ENCODE measurements at regions not wholly inside any gene's neighbourhood (a gene's known extent, or its start where the extent isn't known, plus 50 kb on each side); places are given as distances from the start of the nearest gene placed in this dataset.

- no peaks in the 10 kb centered on the region for H3K4me1 ChIP-seq (ENCODE audit: insufficient read depth, low read length)
- no peak overlapping the region for H3K4me3 ChIP-seq (ENCODE audit: insufficient read depth, low read length)
- no peaks in the 10 kb centered on the region for H3K36me3 ChIP-seq (ENCODE audit: insufficient read depth, low read length)
- H3K79me2 ChIP-seq (ENCODE audit: insufficient read depth, low read length), result no peaks in the 10 kb centered on the region
- H3K27me3 ChIP-seq (ENCODE audit: insufficient read depth, low read length), result no peaks in the 10 kb centered on the region
- no peak overlapping the region for H3K27ac ChIP-seq (ENCODE audit: low read depth, low read length)
- TF ChIP-seq, protein P1, sequence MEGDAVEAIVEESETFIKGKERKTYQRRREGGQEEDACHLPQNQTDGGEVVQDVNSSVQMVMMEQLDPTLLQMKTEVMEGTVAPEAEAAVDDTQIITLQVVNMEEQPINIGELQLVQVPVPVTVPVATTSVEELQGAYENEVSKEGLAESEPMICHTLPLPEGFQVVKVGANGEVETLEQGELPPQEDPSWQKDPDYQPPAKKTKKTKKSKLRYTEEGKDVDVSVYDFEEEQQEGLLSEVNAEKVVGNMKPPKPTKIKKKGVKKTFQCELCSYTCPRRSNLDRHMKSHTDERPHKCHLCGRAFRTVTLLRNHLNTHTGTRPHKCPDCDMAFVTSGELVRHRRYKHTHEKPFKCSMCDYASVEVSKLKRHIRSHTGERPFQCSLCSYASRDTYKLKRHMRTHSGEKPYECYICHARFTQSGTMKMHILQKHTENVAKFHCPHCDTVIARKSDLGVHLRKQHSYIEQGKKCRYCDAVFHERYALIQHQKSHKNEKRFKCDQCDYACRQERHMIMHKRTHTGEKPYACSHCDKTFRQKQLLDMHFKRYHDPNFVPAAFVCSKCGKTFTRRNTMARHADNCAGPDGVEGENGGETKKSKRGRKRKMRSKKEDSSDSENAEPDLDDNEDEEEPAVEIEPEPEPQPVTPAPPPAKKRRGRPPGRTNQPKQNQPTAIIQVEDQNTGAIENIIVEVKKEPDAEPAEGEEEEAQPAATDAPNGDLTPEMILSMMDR (IDR thresholded peaks at IDR 0.05; ENCODE audit: extremely low read depth, low read depth, low read length), result no peak
- no peak overlapping the region for H3K4me2 ChIP-seq (ENCODE audit: insufficient read depth, low read length)
- H4K20me1 ChIP-seq (ENCODE audit: insufficient read depth, low read length), result no peaks in the 10 kb centered on the region
- no peaks in the 10 kb centered on the region for H3K9me3 ChIP-seq (ENCODE audit: low read depth, low read length)
- DNase-seq (ENCODE audit: insufficient read length, low spot score, missing footprints), result no peak
- H2AFZ ChIP-seq (ENCODE audit: low read length), result no peak overlapping the region
Measured at GRCh38 chr14:86450085-86450484, 920.1 kb downstream of the FLRT2 start.

DNA sequence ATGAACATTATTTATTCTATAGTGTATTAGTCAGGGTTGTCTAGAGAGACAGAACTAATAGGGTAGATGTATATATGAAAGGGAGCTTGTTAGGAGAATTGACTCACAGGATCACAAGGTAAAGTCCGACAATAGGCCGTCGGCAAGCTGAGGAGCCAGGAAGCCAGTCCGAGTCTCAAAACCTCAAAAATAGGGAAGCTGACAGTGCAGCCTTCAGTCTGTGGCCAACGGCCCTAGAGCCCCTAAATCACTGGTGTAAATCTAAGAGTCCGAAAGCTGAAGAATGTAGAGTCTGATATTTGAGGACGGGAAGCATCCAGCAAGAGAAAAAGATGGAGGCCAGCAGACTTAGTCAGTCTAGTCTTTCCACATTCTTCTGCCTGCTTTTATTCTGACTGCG, 912.2 kb downstream of the FLRT2 start:
- H3K36me3 ChIP-seq (ENCODE audit: insufficient read depth, low read length), result no peaks in the 10 kb centered on the region
- H3K9me3 ChIP-seq (ENCODE audit: low read depth, low read length), result no peaks in the 10 kb centered on the region
- no peak for DNase-seq (ENCODE audit: insufficient read length, low spot score, missing footprints)
- no peak overlapping the region for H3K4me3 ChIP-seq (ENCODE audit: insufficient read depth, low read length)
- H3K27ac ChIP-seq (ENCODE audit: low read depth, low read length), result no peak overlapping the region
- H2AFZ ChIP-seq (ENCODE audit: low read length), result no peak overlapping the region
- H3K4me1 ChIP-seq (ENCODE audit: insufficient read depth, low read length), result no peaks in the 10 kb centered on the region
- no peaks in the 10 kb centered on the region for H4K20me1 ChIP-seq (ENCODE audit: insufficient read depth, low read length)
- no peaks in the 10 kb centered on the region for H3K27me3 ChIP-seq (ENCODE audit: insufficient read depth, low read length)
- TF ChIP-seq, protein P1 (IDR thresholded peaks at IDR 0.05; ENCODE audit: extremely low read depth, low read depth, low read length), result no peak
- no peak overlapping the region for H3K4me2 ChIP-seq (ENCODE audit: insufficient read depth, low read length)
- no peaks in the 10 kb centered on the region for H3K79me2 ChIP-seq (ENCODE audit: insufficient read depth, low read length)

- no peak overlapping the region for H3K4me2 ChIP-seq (ENCODE audit: insufficient read depth, low read length)
- no peak overlapping the region for H2AFZ ChIP-seq (ENCODE audit: low read length)
- no peaks in the 10 kb centered on the region for H3K79me2 ChIP-seq (ENCODE audit: insufficient read depth, low read length)
- H3K4me1 ChIP-seq (ENCODE audit: insufficient read depth, low read length), result no peaks in the 10 kb centered on the region
- H3K9me3 ChIP-seq (ENCODE audit: low read depth, low read length), result no peaks in the 10 kb centered on the region
- TF ChIP-seq, protein P1 (IDR thresholded peaks at IDR 0.05; ENCODE audit: extremely low read depth, low read depth, low read length), result no peak
- no peak for DNase-seq (ENCODE audit: insufficient read length, low spot score, missing footprints)
- no peaks in the 10 kb centered on the region for H3K27me3 ChIP-seq (ENCODE audit: insufficient read depth, low read length)
- no peak overlapping the region for H3K4me3 ChIP-seq (ENCODE audit: insufficient read depth, low read length)
- no peak overlapping the region for H3K27ac ChIP-seq (ENCODE audit: low read depth, low read length)
- no peaks in the 10 kb centered on the region for H4K20me1 ChIP-seq (ENCODE audit: insufficient read depth, low read length)
- H3K36me3 ChIP-seq (ENCODE audit: insufficient read depth, low read length), result no peaks in the 10 kb centered on the region
Measured at GRCh38 chr14:86430853-86431252, 900.9 kb downstream of the FLRT2 start.

DNA sequence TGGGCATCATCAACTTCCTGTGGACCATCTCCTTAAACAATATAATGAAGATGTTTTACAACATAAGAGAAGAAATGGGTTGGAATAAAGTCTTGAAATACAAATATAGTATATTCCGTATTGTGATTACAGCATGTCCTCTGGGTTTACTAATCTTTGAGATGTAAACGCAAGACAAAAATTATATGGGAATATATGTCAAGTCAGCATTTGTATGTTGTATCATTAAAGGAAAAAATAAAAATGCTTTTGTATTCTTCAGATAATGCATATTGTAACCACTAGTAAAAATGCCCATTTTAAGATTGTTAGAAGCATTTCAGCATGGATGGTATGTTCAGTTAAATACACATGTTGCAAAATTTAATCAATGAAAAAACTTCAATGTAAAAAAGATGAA, 893.3 kb downstream of the FLRT2 start:
- Histone ChIP-seq H3K79me2 (ENCODE audit: insufficient read depth, low read length) (no peaks in the 10 kb centered on the region), H3K27ac (ENCODE audit: low read depth, low read length) (no peak overlapping the region), H3K27me3 (ENCODE audit: insufficient read depth, low read length) (no peaks in the 10 kb centered on the region), H3K4me3 (ENCODE audit: insufficient read depth, low read length) (no peak overlapping the region), H3K9me3 (ENCODE audit: low read depth, low read length) (no peaks in the 10 kb centered on the region), H2AFZ (ENCODE audit: low read length) (no peak overlapping the region), H4K20me1 (ENCODE audit: insufficient read depth, low read length) (no peaks in the 10 kb centered on the region), H3K4me1 (ENCODE audit: insufficient read depth, low read length) (no peaks in the 10 kb centered on the region), H3K36me3 (ENCODE audit: insufficient read depth, low read length) (no peaks in the 10 kb centered on the region), H3K4me2 (ENCODE audit: insufficient read depth, low read length) (no peak overlapping the region)
- DNase-seq (ENCODE audit: insufficient read length, low spot score, missing footprints), result no peak
- TF ChIP-seq, protein P1 (IDR thresholded peaks at IDR 0.05; ENCODE audit: extremely low read depth, low read depth, low read length), result no peak
